ENCODE measurements at regions not wholly inside any gene's neighbourhood (a gene's known extent, or its start where the extent isn't known, plus 50 kb on each side); places are given as distances from the start of the nearest gene placed in this dataset.

GRCh38 chr1:217268058-217268457 lies 362.8 kb downstream of the GPATCH2 start:
- Histone ChIP-seq H2AFZ (ENCODE audit: low read length) (no peak overlapping the region), H3K4me2 (ENCODE audit: extremely low read depth, insufficient read depth, low read length) (no peak overlapping the region), H3K9me3 (ENCODE audit: control insufficient read depth, insufficient read depth, low read depth, low read length) (no peaks in the 10 kb centered on the region), H3K27ac (ENCODE audit: insufficient read depth, low read length) (no peak overlapping the region), H3K27me3 (ENCODE audit: control insufficient read depth, insufficient read depth, low read length) (no peaks in the 10 kb centered on the region), H3K9ac (ENCODE audit: insufficient read depth, low read length) (no peak overlapping the region), H3K4me3 (replicated peaks in 1 of 4; ENCODE audit: control extremely low read depth in 1 of 4, insufficient read depth in 1 of 4, low read depth in 3 of 4, low read length in 4 of 4) (no peak overlapping the region), H3K36me3 (ENCODE audit: control insufficient read depth, insufficient read depth, low read length) (no peaks in the 10 kb centered on the region), H3K79me2 (ENCODE audit: control insufficient read depth, insufficient read depth, low read length) (no peaks in the 10 kb centered on the region), H4K20me1 (ENCODE audit: control insufficient read depth, extremely low read depth, insufficient read depth, low read length) (no peaks in the 10 kb centered on the region), H3K4me1 (ENCODE audit: control insufficient read depth, extremely low read depth, insufficient read depth, low read length) (no peaks in the 10 kb centered on the region)
- TF ChIP-seq EZH2 (IDR thresholded peaks at IDR 0.05; ENCODE audit: low read length, missing control alignments) (no peak), CTCF (conservative IDR thresholded peaks at IDR 0.05 in 1 of 2, IDR thresholded peaks at IDR 0.05 in 1 of 2; ENCODE audit: low read depth in 1 of 2, low read length in 2 of 2) (no peak)
- no peak for DNase-seq (ENCODE audit: low read depth in 2 of 2)

GRCh38 chr1:217261636-217262035 lies 369.3 kb downstream of the GPATCH2 start:
- Histone ChIP-seq H3K9ac (ENCODE audit: insufficient read depth, low read length) (no peak overlapping the region), H4K20me1 (ENCODE audit: control insufficient read depth, extremely low read depth, insufficient read depth, low read length) (no peaks in the 10 kb centered on the region), H3K27me3 (ENCODE audit: control insufficient read depth, insufficient read depth, low read length) (no peaks in the 10 kb centered on the region), H3K27ac (ENCODE audit: insufficient read depth, low read length) (no peak overlapping the region), H3K4me1 (ENCODE audit: control insufficient read depth, extremely low read depth, insufficient read depth, low read length) (no peaks in the 10 kb centered on the region), H3K79me2 (ENCODE audit: control insufficient read depth, insufficient read depth, low read length) (no peaks in the 10 kb centered on the region), H3K4me2 (ENCODE audit: extremely low read depth, insufficient read depth, low read length) (no peak overlapping the region), H3K4me3 (replicated peaks in 1 of 4; ENCODE audit: control extremely low read depth in 1 of 4, insufficient read depth in 1 of 4, low read depth in 3 of 4, low read length in 4 of 4) (no peak overlapping the region), H3K9me3 (ENCODE audit: control insufficient read depth, insufficient read depth, low read depth, low read length) (no peaks in the 10 kb centered on the region), H3K36me3 (ENCODE audit: control insufficient read depth, insufficient read depth, low read length) (no peaks in the 10 kb centered on the region), H2AFZ (ENCODE audit: low read length) (no peak overlapping the region)
- no peak for TF ChIP-seq CTCF (conservative IDR thresholded peaks at IDR 0.05 in 1 of 2, IDR thresholded peaks at IDR 0.05 in 1 of 2; ENCODE audit: low read depth in 1 of 2, low read length in 2 of 2)
- TF ChIP-seq EZH2 (IDR thresholded peaks at IDR 0.05; ENCODE audit: low read length, missing control alignments), result no peak
- DNase-seq (ENCODE audit: low read depth in 2 of 2), result no peak

DNA sequence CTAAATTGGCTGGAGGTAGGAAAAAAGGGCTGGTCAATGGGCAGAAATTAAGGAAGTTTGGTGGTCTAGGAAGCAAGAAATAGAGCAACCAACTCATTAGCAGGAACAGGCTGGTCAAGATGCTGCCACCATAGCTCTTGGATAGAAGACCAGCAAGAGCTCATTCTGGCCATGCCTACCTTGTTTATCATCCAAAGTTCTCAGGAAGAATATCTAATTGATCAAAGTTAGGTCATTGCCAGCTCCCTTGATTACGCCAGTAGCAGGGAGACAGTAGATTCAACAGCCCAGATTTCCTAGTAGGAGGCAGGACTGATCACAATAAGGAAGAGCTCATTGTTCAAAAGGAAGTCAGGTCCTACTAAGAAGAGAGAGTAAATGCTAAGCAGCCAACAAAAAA lies 370.2 kb downstream of the GPATCH2 start:
- no peaks in the 10 kb centered on the region for H3K4me1 ChIP-seq (ENCODE audit: control insufficient read depth, extremely low read depth, insufficient read depth, low read length)
- no peaks in the 10 kb centered on the region for H3K27me3 ChIP-seq (ENCODE audit: control insufficient read depth, insufficient read depth, low read length)
- H3K4me2 ChIP-seq (ENCODE audit: extremely low read depth, insufficient read depth, low read length), result no peak overlapping the region
- no peaks in the 10 kb centered on the region for H3K36me3 ChIP-seq (ENCODE audit: control insufficient read depth, insufficient read depth, low read length)
- DNase-seq (ENCODE audit: low read depth in 2 of 2), result no peak
- H3K9ac ChIP-seq (ENCODE audit: insufficient read depth, low read length), result no peak overlapping the region
- no peak overlapping the region for H3K27ac ChIP-seq (ENCODE audit: insufficient read depth, low read length)
- no peaks in the 10 kb centered on the region for H3K79me2 ChIP-seq (ENCODE audit: control insufficient read depth, insufficient read depth, low read length)
- H3K4me3 ChIP-seq (replicated peaks in 1 of 4; ENCODE audit: control extremely low read depth in 1 of 4, insufficient read depth in 1 of 4, low read depth in 3 of 4, low read length in 4 of 4), result no peak overlapping the region
- TF ChIP-seq CTCF (conservative IDR thresholded peaks at IDR 0.05 in 1 of 2, IDR thresholded peaks at IDR 0.05 in 1 of 2; ENCODE audit: low read depth in 1 of 2, low read length in 2 of 2) (no peak), EZH2 (IDR thresholded peaks at IDR 0.05; ENCODE audit: low read length, missing control alignments) (no peak)
- H4K20me1 ChIP-seq (ENCODE audit: control insufficient read depth, extremely low read depth, insufficient read depth, low read length), result no peaks in the 10 kb centered on the region
- H2AFZ ChIP-seq (ENCODE audit: low read length), result no peak overlapping the region
- no peaks in the 10 kb centered on the region for H3K9me3 ChIP-seq (ENCODE audit: control insufficient read depth, insufficient read depth, low read depth, low read length)

Measured in fibroblast of lung (primary cell).